Adipocyte (in vitro differentiated cells): ENCODE measurements at regions not wholly inside any gene's neighbourhood (a gene's known extent, or its start where the extent isn't known, plus 50 kb on each side); places are given as distances from the start of the nearest gene placed in this dataset.
"Not testable (repeated sequence)": the region's sequence is repeated elsewhere in the genome, so short reads cannot be mapped to it uniquely, and the experiment has no call there.

Source experiments
- DNase-seq: peaks from one replicate; pipeline ENCODE4 v3.0.0-alpha.2; 2015; ENCODE audit warnings: low read depth
- H3K27me3 ChIP-seq: replicated peaks from 2 replicates; pipeline ENCODE4 v1.7.0; 2013; ENCODE audit warnings: mild to moderate bottlenecking, low read length, moderate library complexity; ENCODE audit not compliant: control insufficient read depth, insufficient read depth
- H3K36me3 ChIP-seq: 2 replicates; pipeline ENCODE4 v1.7.0; 2013; ENCODE audit warnings: low read length, mild to moderate bottlenecking, moderate library complexity; ENCODE audit not compliant: control insufficient read depth, insufficient read depth, severe bottlenecking
- H3K4me1 ChIP-seq: 2 replicates; pipeline ENCODE4 v1.7.0; 2013; ENCODE audit warnings: mild to moderate bottlenecking, low read length, moderate library complexity; ENCODE audit not compliant: control insufficient read depth, insufficient read depth
- H3K4me3 ChIP-seq: 2 replicates; pipeline ENCODE4 v1.7.0; 2013; ENCODE audit warnings: mild to moderate bottlenecking, low read length, moderate library complexity
- H3K9ac ChIP-seq: 2 replicates; pipeline ENCODE4 v1.7.0; 2013; ENCODE audit warnings: mild to moderate bottlenecking, low read length, moderate library complexity
- H3K9me3 ChIP-seq: 2 replicates; pipeline ENCODE4 v1.7.0; 2013; ENCODE audit warnings: mild to moderate bottlenecking, low read length, moderate library complexity; ENCODE audit not compliant: control insufficient read depth

GRCh38 chr10:84632866-84633265 lies 304.5 kb downstream of the CCSER2 start:
- Histone ChIP-seq H3K36me3 (no peaks in the 10 kb centered on the region), H3K4me1 (no peaks in the 10 kb centered on the region), H3K4me3 (no peak overlapping the region), H3K9ac (no peak overlapping the region), H3K9me3 (no peaks in the 10 kb centered on the region), H3K27me3 (no peaks in the 10 kb centered on the region)
- no peak for DNase-seq

GRCh38 chr10:84634636-84635035 lies 306.2 kb downstream of the CCSER2 start:
- Histone ChIP-seq H3K9me3 (no peaks in the 10 kb centered on the region), H3K9ac (no peak overlapping the region), H3K4me1 (no peaks in the 10 kb centered on the region), H3K36me3 (no peaks in the 10 kb centered on the region), H3K4me3 (no peak overlapping the region), H3K27me3 (no peaks in the 10 kb centered on the region)
- DNase-seq, result no peak

DNA sequence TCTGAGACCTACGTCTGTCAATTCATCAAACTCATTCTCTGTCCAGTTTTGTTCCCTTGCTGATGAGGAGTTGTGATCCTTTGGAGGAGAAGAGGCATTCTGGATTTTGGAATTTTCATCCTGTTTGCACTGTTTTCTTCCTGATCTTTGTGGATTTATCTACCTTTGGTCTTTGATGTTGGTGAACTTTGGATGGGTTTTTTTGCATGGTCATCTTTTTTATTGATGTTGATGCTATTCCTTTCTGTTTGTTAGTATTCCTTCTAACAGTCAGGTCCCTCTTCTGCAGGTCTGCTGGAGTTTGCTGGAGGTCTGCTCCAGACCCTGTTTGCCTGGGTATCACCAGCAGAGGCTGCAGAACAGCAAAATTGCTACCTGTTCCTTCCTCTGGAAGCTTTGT lies 322.2 kb downstream of the CCSER2 start:
- not testable (repeated sequence) for H3K36me3 ChIP-seq, DNase-seq, H3K27me3 ChIP-seq, H3K4me1 ChIP-seq, H3K9me3 ChIP-seq, H3K9ac ChIP-seq, H3K4me3 ChIP-seq

DNA sequence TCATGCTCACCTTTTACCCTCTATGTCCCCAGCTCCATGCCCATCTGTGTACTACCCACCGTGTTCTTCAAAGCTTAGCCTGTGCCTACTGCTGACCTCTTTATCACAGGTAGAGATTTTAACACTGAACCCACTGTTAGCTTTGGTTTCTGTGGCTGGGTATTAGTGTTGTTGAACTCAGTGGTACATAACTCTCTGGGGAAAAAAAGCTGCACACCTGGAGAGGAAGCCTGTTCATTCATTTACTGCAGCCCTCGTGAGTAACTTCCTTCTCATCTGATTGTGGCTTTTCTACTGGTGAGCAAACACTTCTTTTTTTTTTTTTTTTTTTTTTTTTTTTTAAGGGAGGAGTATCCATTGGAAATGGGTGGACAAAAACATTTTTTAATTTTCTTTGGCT lies 326.3 kb downstream of the CCSER2 start:
- H3K4me3 ChIP-seq, result no peak overlapping the region
- no peaks in the 10 kb centered on the region for H3K9me3 ChIP-seq
- no peaks in the 10 kb centered on the region for H3K27me3 ChIP-seq
- H3K4me1 ChIP-seq, result no peaks in the 10 kb centered on the region
- DNase-seq, result no peak
- H3K36me3 ChIP-seq, result no peaks in the 10 kb centered on the region
- no peak overlapping the region for H3K9ac ChIP-seq

DNA sequence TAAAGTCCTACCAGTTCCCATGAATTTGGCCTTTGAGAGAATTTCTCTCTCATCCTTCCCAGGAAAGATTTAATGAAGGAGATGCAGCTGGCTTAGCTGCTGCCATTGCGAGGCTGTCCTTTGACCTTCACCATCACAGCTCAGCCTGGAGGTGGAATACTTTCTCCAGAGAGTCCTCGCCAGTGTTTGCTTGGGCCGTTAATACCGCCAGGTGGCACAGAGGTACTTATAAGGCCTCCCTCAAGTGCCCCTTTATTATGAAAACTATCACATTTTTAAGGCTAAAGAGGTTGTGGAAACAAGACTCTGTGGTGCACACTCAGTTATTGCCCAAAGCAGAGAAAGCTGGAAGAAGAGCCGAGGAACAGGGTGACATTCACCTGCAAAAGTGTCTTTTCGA lies 330.6 kb downstream of the CCSER2 start:
- Histone ChIP-seq H3K9ac (no peak overlapping the region), H3K27me3 (no peaks in the 10 kb centered on the region), H3K36me3 (no peaks in the 10 kb centered on the region), H3K4me3 (no peak overlapping the region), H3K9me3 (no peaks in the 10 kb centered on the region), H3K4me1 (no peaks in the 10 kb centered on the region)
- no peak for DNase-seq

DNA sequence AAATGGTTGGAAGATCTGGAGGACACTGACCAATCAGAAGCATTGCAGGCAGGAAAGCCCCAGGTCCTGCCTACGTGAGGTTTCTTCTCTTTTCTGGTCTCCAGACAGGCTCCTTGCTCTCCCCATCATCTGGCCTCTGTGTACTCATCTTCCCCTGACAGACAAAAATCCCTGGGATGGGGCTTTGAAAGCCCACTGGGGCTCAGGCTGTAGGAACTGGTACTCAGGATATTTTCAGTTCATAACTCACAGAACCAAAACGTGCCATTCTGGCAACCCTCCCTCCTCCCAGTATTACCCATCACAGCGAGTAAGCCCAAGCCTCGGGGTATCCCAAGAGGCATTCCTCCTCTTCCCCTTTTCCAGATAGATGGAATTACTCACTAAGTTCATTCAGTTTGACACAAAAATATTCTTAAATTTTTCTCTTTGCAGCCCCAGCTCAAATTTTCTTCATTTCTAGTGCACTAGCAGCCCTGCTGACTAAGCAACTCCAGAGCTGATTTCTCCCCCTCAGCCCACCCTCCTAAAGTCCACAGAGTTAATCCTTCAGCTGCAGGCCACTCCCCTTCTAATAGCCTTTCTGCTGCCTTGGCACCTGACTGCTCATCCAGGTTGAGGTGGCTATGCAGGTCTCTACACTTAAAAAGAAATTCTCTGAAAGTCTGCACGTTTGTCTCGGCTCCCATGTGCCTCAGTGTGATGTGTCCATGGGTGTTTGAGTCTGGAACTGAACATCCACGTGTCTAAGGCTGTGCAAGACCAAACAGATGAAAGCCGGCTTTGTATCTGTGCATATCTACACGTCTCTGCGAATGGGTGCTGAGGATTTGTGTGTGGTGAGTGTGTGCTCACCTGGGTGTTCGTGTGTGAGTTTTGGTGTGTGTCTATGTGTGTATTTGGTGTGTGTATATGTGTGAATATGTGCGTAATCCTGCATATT lies 331.4 kb downstream of the CCSER2 start:
- Histone ChIP-seq H3K36me3 (no peaks in the 10 kb centered on the region), H3K4me1 (no peaks in the 10 kb centered on the region)

DNA sequence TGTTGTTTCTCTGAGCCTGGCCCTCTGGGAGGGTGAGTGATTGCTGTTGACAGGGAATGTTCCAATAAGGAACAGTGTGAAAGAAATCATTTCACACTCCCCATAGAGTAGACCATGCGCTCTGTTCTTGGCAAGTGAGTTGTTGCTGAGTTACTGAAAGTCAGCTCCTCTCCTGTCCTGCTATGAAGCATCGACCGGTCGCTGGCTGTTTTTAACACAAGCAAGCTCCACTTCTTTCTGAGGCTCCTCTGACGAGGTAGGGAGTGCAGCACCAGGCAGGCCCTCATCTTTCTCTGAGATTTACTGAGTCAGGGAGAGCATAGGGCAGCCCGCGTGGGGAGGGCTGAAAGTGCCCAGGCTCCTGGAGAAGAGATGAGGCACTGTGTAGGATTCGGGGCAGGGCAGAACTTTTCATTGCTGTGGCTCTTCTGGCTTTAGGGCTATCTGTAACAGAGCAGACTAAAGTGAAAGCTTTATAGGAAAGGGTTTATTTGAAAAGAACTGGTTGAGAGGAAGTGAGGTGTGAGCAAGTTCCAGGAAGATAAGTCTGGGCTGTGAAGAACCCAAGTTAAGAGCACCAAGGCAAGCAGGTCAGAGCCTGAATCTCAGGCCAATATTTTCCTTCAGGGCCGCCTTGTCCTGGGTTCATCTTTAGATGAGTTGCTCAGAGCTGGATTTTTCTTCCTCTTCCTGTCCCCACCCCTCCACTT lies 332.2 kb downstream of the CCSER2 start:
- Histone ChIP-seq H3K36me3 (no peaks in the 10 kb centered on the region), H3K4me3 (no peak overlapping the region), H3K9me3 (no peaks in the 10 kb centered on the region), H3K4me1 (no peaks in the 10 kb centered on the region), H3K27me3 (no peaks in the 10 kb centered on the region), H3K9ac (no peak overlapping the region)
- no peak for DNase-seq

More for the DNA sequence above, 331.4 kb downstream of the CCSER2 start:
- Histone ChIP-seq H3K4me3 (no peak overlapping the region), H3K9ac (no peak overlapping the region), H3K9me3 (no peaks in the 10 kb centered on the region), H3K27me3 (no peaks in the 10 kb centered on the region)
- no peak for DNase-seq

GRCh38 chr10:84665211-84665610 lies 336.8 kb downstream of the CCSER2 start:
- H3K4me3 ChIP-seq, result no peak overlapping the region

DNA sequence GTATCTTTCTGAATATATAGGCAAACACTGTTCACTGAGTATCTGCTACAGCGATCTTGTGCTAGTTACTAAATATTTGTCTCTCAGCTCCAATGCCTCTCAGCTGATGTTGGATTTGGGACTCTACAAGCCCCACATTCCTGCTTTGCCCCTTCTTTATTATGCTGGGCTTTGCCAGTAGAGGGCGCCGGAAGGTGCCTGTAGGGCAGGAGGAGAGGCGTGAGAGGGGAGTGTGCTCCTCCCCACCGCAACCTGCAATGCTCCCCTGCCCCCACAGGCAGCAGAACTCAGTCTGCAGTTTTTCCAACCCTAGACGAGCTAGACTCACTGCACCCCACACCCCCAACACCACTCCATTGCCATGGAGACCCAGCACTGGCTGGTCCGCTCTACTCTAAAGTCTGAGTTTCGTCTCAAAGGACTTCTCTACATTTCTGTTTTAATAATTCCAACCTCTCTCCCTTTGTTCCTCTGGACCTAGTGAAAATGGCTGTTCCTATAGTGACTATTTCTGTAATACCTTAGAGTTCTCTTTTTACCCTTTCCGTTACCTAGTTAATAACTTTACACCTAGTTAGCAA lies 337.6 kb downstream of the CCSER2 start:
- H3K27me3 ChIP-seq, result no peaks in the 10 kb centered on the region
- no peaks in the 10 kb centered on the region for H3K36me3 ChIP-seq
- H3K9ac ChIP-seq, result no peak overlapping the region
- no peak overlapping the region for H3K4me3 ChIP-seq
- H3K4me1 ChIP-seq, result no peaks in the 10 kb centered on the region
- H3K9me3 ChIP-seq, result no peaks in the 10 kb centered on the region
- no peak for DNase-seq

More at GRCh38 chr10:84665211-84665610, 336.8 kb downstream of the CCSER2 start:
- Histone ChIP-seq H3K9ac (no peak overlapping the region), H3K4me1 (no peaks in the 10 kb centered on the region), H3K36me3 (no peaks in the 10 kb centered on the region), H3K9me3 (no peaks in the 10 kb centered on the region), H3K27me3 (no peaks in the 10 kb centered on the region)
- no peak for DNase-seq

DNA sequence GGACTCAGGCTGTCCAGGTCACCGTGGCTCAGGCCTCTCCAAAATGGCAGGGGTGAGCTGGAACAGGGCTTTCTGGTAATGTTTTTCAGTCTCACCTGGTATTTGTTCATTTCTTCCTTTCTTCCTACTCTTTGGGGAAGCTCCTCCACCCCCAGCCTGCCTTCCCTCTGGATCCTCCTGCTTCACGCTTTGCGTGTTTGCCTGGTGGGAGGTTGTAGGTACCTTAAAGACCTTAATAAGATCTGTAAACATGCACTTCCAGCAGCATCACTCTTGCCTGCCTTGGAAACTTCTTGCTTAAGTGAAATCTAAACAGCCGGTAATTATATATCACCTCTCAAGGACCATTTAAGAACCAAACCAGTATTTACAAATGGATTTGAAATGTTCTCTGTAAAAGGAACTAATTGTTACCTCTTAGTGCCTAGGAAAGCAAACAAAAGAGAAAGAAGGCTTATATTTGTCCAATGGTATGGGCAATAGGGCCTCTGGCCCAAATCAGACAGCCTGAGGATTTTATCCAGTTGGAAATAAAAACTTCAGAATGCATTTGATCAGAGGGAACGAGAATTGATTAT lies 339.9 kb downstream of the CCSER2 start:
- H3K4me1 ChIP-seq, result no peaks in the 10 kb centered on the region
- no peaks in the 10 kb centered on the region for H3K9me3 ChIP-seq
- no peak overlapping the region for H3K9ac ChIP-seq
- no peaks in the 10 kb centered on the region for H3K36me3 ChIP-seq
- no peaks in the 10 kb centered on the region for H3K27me3 ChIP-seq
- no peak for DNase-seq
- H3K4me3 ChIP-seq, result no peak overlapping the region

DNA sequence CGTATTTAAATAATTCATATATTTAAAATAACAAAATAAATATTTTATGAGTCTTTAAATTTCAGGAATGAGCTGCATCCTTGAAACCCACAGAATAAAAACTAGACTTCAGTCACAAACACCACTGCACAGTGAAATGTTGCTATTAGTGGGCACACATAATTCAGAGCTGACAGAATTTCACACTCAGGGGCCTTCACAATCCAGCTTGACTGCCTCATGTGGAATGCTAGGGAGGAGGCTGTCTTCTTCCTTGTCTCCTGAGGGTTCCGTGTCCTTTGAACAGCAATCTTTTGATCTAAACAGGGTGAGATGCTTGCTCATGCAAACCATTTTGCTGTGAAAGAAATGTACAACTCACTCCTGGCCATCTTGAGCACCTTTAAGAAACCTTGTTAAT lies 346.7 kb downstream of the CCSER2 start:
- Histone ChIP-seq H3K36me3 (no peaks in the 10 kb centered on the region), H3K4me3 (no peak overlapping the region), H3K9ac (no peak overlapping the region), H3K9me3 (no peaks in the 10 kb centered on the region), H3K4me1 (no peaks in the 10 kb centered on the region), H3K27me3 (no peaks in the 10 kb centered on the region)
- DNase-seq, result no peak
